OCI-LY7 (cell line): ENCODE measurements at regions not wholly inside any gene's neighbourhood (a gene's known extent, or its start where the extent isn't known, plus 50 kb on each side); places are given as distances from the start of the nearest gene placed in this dataset.

Experiments
- BruUV-seq: library from RNA; stranded (reverse); fragments of 400-500 nt; replicated peaks from 2 replicates; lab custom pipeline; 2021; lab: Mats Ljungman, UMichigan
- CTCF ChIA-PET: fragments of 300-600 bp; sonication (Branson Sonifier 250); formaldehyde crosslinking; loops from one replicate; lab custom pipeline; 2022; ENCODE audit warnings: antibody characterized with exemption; ENCODE audit not compliant: unreplicated experiment; lab: Charles Lee
- POLR2A ChIA-PET: fragments of 300-600 bp; sonication (Branson Sonifier 250); formaldehyde crosslinking; loops from one replicate; lab custom pipeline; 2022; ENCODE audit warnings: antibody characterized with exemption; lab: Charles Lee
- DNase-seq: peaks from one replicate; pipeline ENCODE4 v3.0.0-alpha.2; 2015; ENCODE audit warnings: low spot score
- H2AFZ ChIP-seq: fragments of 200-600 bp; sonication (generic), shearing (Covaris generic); 2 replicates; pipeline ENCODE4 v1.6.1; 2014; ENCODE audit warnings: mild to moderate bottlenecking, antibody characterized with exemption, low read length, moderate library complexity
- H3K27ac ChIP-seq: fragments of 200-600 bp; sonication (generic); 2 replicates; pipeline ENCODE4 v1.5.1; 2014; ENCODE audit warnings: mixed run types, low read depth, mild to moderate bottlenecking, moderate library complexity, low read length, inconsistent platforms; ENCODE audit not compliant: poor library complexity, severe bottlenecking
- H3K36me3 ChIP-seq: fragments of 200-600 bp; sonication (generic); 2 replicates; pipeline ENCODE4 v1.6.1; 2014; ENCODE audit warnings: mild to moderate bottlenecking, antibody characterized with exemption, low read length, moderate library complexity, mixed read lengths; ENCODE audit not compliant: insufficient read depth
- H3K4me1 ChIP-seq: fragments of 200-600 bp; sonication (generic); 2 replicates; pipeline ENCODE4 v1.5.1; 2014; ENCODE audit warnings: mild to moderate bottlenecking, low read length; ENCODE audit not compliant: insufficient read depth, poor library complexity, severe bottlenecking
- H3K4me2 ChIP-seq: fragments of 200-600 bp; sonication (generic); 2 replicates; pipeline ENCODE4 v1.6.1; 2014; ENCODE audit warnings: mild to moderate bottlenecking, low read length
- H3K4me3 ChIP-seq: fragments of 200-600 bp; sonication (generic); 2 replicates; pipeline ENCODE4 v1.5.1; 2014; ENCODE audit warnings: mild to moderate bottlenecking, low read depth, low read length; ENCODE audit not compliant: poor library complexity, severe bottlenecking
- H3K79me2 ChIP-seq: fragments of 200-600 bp; sonication (generic); 2 replicates; pipeline ENCODE4 v1.6.1; 2016; ENCODE audit warnings: low read depth, mild to moderate bottlenecking, low read length, moderate library complexity, mixed read lengths; ENCODE audit not compliant: insufficient read depth
- H3K9me2 ChIP-seq: fragments of 200-600 bp; sonication (generic); 2 replicates; pipeline ENCODE4 v1.6.1; 2016; ENCODE audit warnings: mild to moderate bottlenecking, low read length, mixed read lengths; ENCODE audit not compliant: insufficient read depth
- H3K9me3 ChIP-seq: fragments of 200-600 bp; sonication (generic); 2 replicates; pipeline ENCODE4 v1.6.1; 2014; ENCODE audit warnings: mild to moderate bottlenecking, mixed run types, low read length, mixed read lengths
- H4K20me1 ChIP-seq: fragments of 200-600 bp; sonication (generic); 2 replicates; pipeline ENCODE4 v1.6.1; 2014; ENCODE audit warnings: mild to moderate bottlenecking, antibody characterized with exemption, low read length, moderate library complexity, mixed read lengths; ENCODE audit not compliant: insufficient read depth
- EZH2phosphoT487 ChIP-seq: fragments of 200-600 bp; sonication (generic); IDR thresholded peaks from 2 replicates; pipeline ENCODE4 v1.6.1; 2018; ENCODE audit warnings: low read depth, borderline replicate concordance, mild to moderate bottlenecking, mixed run types, antibody characterized with exemption, low read length, moderate library complexity, mixed read lengths
- intact Hi-C: fragments of 100-400 bp; cut with micrococcal nuclease; formaldehyde crosslinking; loops from one replicate; pipeline ENCODE4 v1.10.0; 2022; ENCODE audit not compliant: unreplicated experiment
- TF ChIP-seq, protein P1 (sequence below): fragments of 200-600 bp; sonication (generic); conservative IDR thresholded peaks from 2 replicates; pipeline ENCODE4 v1.5.1; 2014; ENCODE audit warnings: mild to moderate bottlenecking, antibody characterized with exemption, low read length, moderate library complexity, mixed read lengths

DNA sequence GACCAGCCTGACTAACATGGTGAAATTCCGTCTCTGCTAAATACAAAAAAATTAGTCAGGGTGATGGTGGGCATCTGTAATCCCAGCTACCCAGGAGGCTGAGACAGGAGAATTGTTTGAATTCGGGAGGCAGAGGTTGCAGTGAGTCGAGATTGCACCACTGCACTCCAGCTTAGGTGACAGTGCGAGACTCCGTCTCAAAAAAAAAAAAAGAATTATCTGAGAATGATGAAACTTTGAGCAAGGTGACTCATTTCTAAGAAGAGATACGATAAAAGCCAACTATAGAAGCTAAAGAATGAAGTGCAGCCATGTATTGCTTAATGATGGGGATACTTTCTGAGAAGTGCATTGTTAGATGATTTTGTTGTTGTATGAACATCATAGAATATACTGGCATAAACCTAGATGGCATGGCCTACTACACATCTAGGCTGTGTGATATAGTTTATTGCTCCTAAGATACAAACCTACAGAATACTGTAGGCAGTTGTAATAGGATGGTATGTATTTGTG, 64.7 kb downstream of the SNRPE start:
- no peaks in the 10 kb centered on the region for H3K36me3 ChIP-seq
- ChIA-PET CTCF (no interaction called here), POLR2A (interaction anchor here (0.5 to 1.1 kb wide), 2 partner anchors 9 to 192 kb away, joined by 3 to 9 read pairs; no protein-coding TSS in a partner anchor)
- H3K4me1 ChIP-seq, result no peaks in the 10 kb centered on the region
- DNase-seq, result no peak
- no peak overlapping the region for H3K4me2 ChIP-seq
- no peak overlapping the region for H3K27ac ChIP-seq
- no peaks in the 10 kb centered on the region for H3K9me3 ChIP-seq
- H3K9me2 ChIP-seq, result no peaks in the 10 kb centered on the region
- H4K20me1 ChIP-seq, result no peaks in the 10 kb centered on the region
- H3K79me2 ChIP-seq, result no peaks in the 10 kb centered on the region
- TF ChIP-seq EZH2phosphoT487, result no peak
- TF ChIP-seq, protein P1, sequence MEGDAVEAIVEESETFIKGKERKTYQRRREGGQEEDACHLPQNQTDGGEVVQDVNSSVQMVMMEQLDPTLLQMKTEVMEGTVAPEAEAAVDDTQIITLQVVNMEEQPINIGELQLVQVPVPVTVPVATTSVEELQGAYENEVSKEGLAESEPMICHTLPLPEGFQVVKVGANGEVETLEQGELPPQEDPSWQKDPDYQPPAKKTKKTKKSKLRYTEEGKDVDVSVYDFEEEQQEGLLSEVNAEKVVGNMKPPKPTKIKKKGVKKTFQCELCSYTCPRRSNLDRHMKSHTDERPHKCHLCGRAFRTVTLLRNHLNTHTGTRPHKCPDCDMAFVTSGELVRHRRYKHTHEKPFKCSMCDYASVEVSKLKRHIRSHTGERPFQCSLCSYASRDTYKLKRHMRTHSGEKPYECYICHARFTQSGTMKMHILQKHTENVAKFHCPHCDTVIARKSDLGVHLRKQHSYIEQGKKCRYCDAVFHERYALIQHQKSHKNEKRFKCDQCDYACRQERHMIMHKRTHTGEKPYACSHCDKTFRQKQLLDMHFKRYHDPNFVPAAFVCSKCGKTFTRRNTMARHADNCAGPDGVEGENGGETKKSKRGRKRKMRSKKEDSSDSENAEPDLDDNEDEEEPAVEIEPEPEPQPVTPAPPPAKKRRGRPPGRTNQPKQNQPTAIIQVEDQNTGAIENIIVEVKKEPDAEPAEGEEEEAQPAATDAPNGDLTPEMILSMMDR, result no peak
- intact Hi-C loops, result no loop called here
- BruUV-seq, result no TSS peak
- no peak overlapping the region for H3K4me3 ChIP-seq
- H2AFZ ChIP-seq, result peak overlapping the region; percentile 5; the same call in 1 of the 2 replicates

DNA sequence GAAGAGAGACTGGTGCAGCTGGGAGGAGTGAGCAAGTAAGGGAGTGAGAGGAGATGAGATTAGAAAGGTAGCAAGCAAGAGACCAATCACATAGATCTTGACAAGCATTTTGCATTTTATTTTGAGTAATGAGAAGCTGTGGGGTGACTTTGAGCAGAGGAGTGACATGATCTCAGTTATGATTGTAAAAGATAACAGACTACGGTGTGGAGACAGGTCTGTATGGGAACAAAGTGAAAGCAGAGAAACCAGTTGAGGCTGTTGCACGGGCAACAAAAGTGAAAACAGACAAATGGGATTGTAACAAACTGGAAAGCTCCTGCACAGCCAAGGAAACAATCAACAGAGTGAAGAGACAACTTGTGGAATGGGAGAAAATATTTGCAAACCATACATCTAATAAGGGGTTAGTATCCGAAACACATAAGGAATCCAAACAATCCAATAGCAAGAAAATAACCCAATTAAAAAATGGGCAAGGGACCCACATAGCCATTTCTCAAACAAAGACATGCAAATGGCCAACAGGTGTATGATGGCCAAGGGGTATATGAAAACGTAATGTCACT, 68.4 kb downstream of the SNRPE start:
- intact Hi-C loops, result loop anchor here (10.0 kb wide), 1 partner anchor 595 kb away; no protein-coding TSS in a partner anchor
- H2AFZ ChIP-seq, result no peak overlapping the region
- H3K9me2 ChIP-seq, result no peaks in the 10 kb centered on the region
- H3K4me2 ChIP-seq, result no peak overlapping the region
- DNase-seq, result no peak
- H3K4me3 ChIP-seq, result no peak overlapping the region
- TF ChIP-seq EZH2phosphoT487, result no peak
- TF ChIP-seq, protein P1, result no peak
- no peaks in the 10 kb centered on the region for H3K36me3 ChIP-seq
- H4K20me1 ChIP-seq, result no peaks in the 10 kb centered on the region
- BruUV-seq, result no TSS peak
- H3K27ac ChIP-seq, result no peak overlapping the region
- H3K79me2 ChIP-seq, result no peaks in the 10 kb centered on the region
- peaks cover 32% of the 10 kb centered on the region for H3K4me1 ChIP-seq
- H3K9me3 ChIP-seq, result no peaks in the 10 kb centered on the region
- CTCF ChIA-PET, result no interaction called here
- POLR2A ChIA-PET, result no interaction called here

DNA sequence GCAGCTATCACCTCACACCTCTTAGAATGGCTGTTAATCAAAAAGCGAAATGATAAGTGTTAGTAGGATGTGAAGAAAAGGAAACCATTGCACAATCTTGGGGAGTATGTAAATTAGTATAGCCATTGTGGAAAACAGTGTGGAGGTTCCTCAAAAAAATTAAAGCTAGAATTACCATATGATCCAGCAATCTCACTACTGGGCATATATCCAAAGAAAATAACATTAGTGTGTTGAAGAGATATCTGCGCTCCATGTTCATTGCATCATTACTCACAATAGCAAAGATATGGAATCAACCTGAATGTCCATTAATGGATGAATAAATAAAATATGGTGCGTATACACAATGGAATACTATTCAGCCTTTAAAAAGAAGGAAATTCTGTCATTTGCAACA, 68.9 kb downstream of the SNRPE start:
- DNase-seq, result no peak

More for the DNA sequence above, 68.9 kb downstream of the SNRPE start:
- CTCF ChIA-PET, result no interaction called here
- Histone ChIP-seq H3K79me2 (no peaks in the 10 kb centered on the region), H2AFZ (no peak overlapping the region), H3K36me3 (no peaks in the 10 kb centered on the region), H3K27ac (no peak overlapping the region), H3K4me1 (peaks cover 37% of the 10 kb centered on the region), H4K20me1 (no peaks in the 10 kb centered on the region), H3K9me2 (no peaks in the 10 kb centered on the region), H3K9me3 (no peaks in the 10 kb centered on the region), H3K4me2 (no peak overlapping the region), H3K4me3 (no peak overlapping the region)
- POLR2A ChIA-PET, result interaction anchor here (0.9 kb wide), 1 partner anchor 9 kb away, joined by 3 read pairs; no protein-coding TSS in a partner anchor
- intact Hi-C loops, result loop anchor here (10.0 kb wide), 1 partner anchor 594 kb away; no protein-coding TSS in a partner anchor
- no TSS peak for BruUV-seq
- TF ChIP-seq EZH2phosphoT487, result no peak
- TF ChIP-seq, protein P1, result no peak
